HCT116 (cell line): ENCODE measurements at regions not wholly inside any gene's neighbourhood (a gene's known extent, or its start where the extent isn't known, plus 50 kb on each side); places are given as distances from the start of the nearest gene placed in this dataset.

Experiments used
- ATAC-seq: fragments of 200-7000 bp; cut with Tn5 transposase; 2 replicates; pipeline ENCODE4 v1.9.1; 2020; ENCODE audit warnings: mild to moderate bottlenecking, moderate library complexity
- BruUV-seq: library from RNA; stranded (reverse); fragments of 400-500 nt; replicated peaks from 2 replicates; lab custom pipeline; 2021; lab: Mats Ljungman, UMichigan
- CTCF ChIA-PET: fragments of 300-600 bp; sonication (Branson Sonifier 250); formaldehyde crosslinking; loops from one replicate; lab custom pipeline; 2021; ENCODE audit warnings: antibody characterized with exemption; lab: Charles Lee
- POLR2A ChIA-PET: fragments of 300-600, 350-600 bp; sonication (Branson Sonifier 250); formaldehyde crosslinking; loops from one replicate; lab custom pipeline; 2021; ENCODE audit warnings: antibody characterized with exemption; lab: Charles Lee
- RAD21 ChIA-PET, 2 experiments: fragments of 300-600 bp; sonication (Branson Sonifier 250); formaldehyde crosslinking; loops; one replicate each; lab custom pipeline; 2023; ENCODE audit warnings: low total read pairs in 2 of 2; ENCODE audit not compliant: uncharacterized antibody in 2 of 2, unreplicated experiment in 2 of 2, low non-redundant PET in 1 of 2; lab: Charles Lee
- DNase-seq: peaks from one replicate; pipeline ENCODE4 v3.0.0-alpha.2; 2010; ENCODE audit warnings: low read depth, low spot score
- H2AFZ ChIP-seq: fragments of 200-600 bp; shearing (Covaris generic), sonication (generic); 2 replicates; pipeline ENCODE4 v1.6.1; 2017; ENCODE audit warnings: low read depth, mixed run types, mixed read lengths, antibody characterized with exemption, low read length; ENCODE audit not compliant: poor library complexity, severe bottlenecking
- H3K27ac ChIP-seq: 2 replicates; pipeline ENCODE4 v1.5.1; 2012; ENCODE audit warnings: low read depth, low read length
- H3K27me3 ChIP-seq: fragments of 200-600 bp; sonication (generic); 2 replicates; pipeline ENCODE4 v1.6.1; 2016; ENCODE audit warnings: mixed run types, low read length, mixed read lengths; ENCODE audit not compliant: insufficient read depth
- H3K36me3 ChIP-seq, 2 experiments: fragments of 200-500 bp in 1 of 2; fragments of 200-600 bp in 1 of 2; sonication (Bioruptor generic) in 1 of 2; sonication (generic) in 1 of 2; 2 replicates each; pipeline versions ENCODE4 v1.5.1 to v1.6.1; 2014 to 2016; ENCODE audit warnings: low read length in 2 of 2, inconsistent platforms in 1 of 2, mixed read lengths in 1 of 2, mixed run types in 1 of 2; ENCODE audit not compliant: insufficient read depth in 2 of 2, control insufficient read depth in 1 of 2
- H3K4me1 ChIP-seq, 2 experiments: fragments of 200-600 bp in 1 of 2; sonication (generic) in 1 of 2; 2 replicates each; pipeline versions ENCODE4 v1.5.1 to v1.6.1; 2012 to 2017; ENCODE audit warnings: low read length in 2 of 2, inconsistent platforms in 1 of 2, mild to moderate bottlenecking in 1 of 2, mixed read lengths in 1 of 2, mixed run types in 1 of 2, moderate library complexity in 1 of 2; ENCODE audit not compliant: insufficient read depth in 2 of 2, control insufficient read depth in 1 of 2
- H3K4me2 ChIP-seq: fragments of 200-600 bp; sonication (generic); 2 replicates; pipeline ENCODE4 v1.6.1; 2017; ENCODE audit warnings: mixed run types, low read length, mixed read lengths
- H3K4me3 ChIP-seq, 2 experiments: fragments of 200-600 bp in 1 of 2; sonication (generic) in 1 of 2; replicated peaks in 1 of 2; 2 replicates each; pipeline ENCODE4 v1.5.1; 2011 to 2016; ENCODE audit warnings: low read length in 2 of 2, control low read depth in 1 of 2, low read depth in 1 of 2, mild to moderate bottlenecking in 1 of 2, mixed read lengths in 1 of 2, mixed run types in 1 of 2
- H3K79me2 ChIP-seq: fragments of 200-600 bp; sonication (generic); 2 replicates; pipeline ENCODE4 v1.6.1; 2017; ENCODE audit warnings: mild to moderate bottlenecking, mixed run types, low read length, moderate library complexity, mixed read lengths; ENCODE audit not compliant: insufficient read depth
- H3K9ac ChIP-seq: fragments of 200-600 bp; sonication (generic); 2 replicates; pipeline ENCODE4 v1.6.1; 2016; ENCODE audit warnings: low read length, mixed read lengths
- H3K9me2 ChIP-seq: fragments of 200-600 bp; sonication (generic), shearing (Covaris generic); 2 replicates; pipeline ENCODE4 v1.6.1; 2017; ENCODE audit warnings: mixed run types, mild to moderate bottlenecking, moderate library complexity; ENCODE audit not compliant: insufficient read depth
- H3K9me3 ChIP-seq, 2 experiments: fragments of 200-500 bp in 1 of 2; fragments of 200-600 bp in 1 of 2; sonication (Bioruptor generic) in 1 of 2; sonication (generic) in 1 of 2; 2 replicates each; pipeline ENCODE4 v1.6.1; 2014 to 2017; ENCODE audit warnings: low read length in 2 of 2, mixed read lengths in 2 of 2, inconsistent platforms in 1 of 2, low read depth in 1 of 2, mild to moderate bottlenecking in 1 of 2, mixed run types in 1 of 2, moderate library complexity in 1 of 2; ENCODE audit not compliant: control insufficient read depth in 1 of 2, insufficient read depth in 1 of 2
- H4K20me1 ChIP-seq: fragments of 200-600 bp; sonication (generic), shearing (Covaris generic); 2 replicates; pipeline ENCODE4 v1.6.1; 2017; ENCODE audit warnings: mixed run types, mild to moderate bottlenecking, moderate library complexity; ENCODE audit not compliant: insufficient read depth
- CEBPB ChIP-seq: IDR thresholded peaks from 2 replicates; pipeline ENCODE4 v1.6.1; 2012; ENCODE audit warnings: low read depth
- CTCF ChIP-seq, 3 experiments: fragments of 200-600 bp in 1 of 3; sonication (generic) in 1 of 3; IDR thresholded peaks in 2 of 3; conservative IDR thresholded peaks in 1 of 3; 2 replicates each; pipeline ENCODE4 v1.5.1; 2012 to 2017; ENCODE audit warnings: low read depth in 2 of 3, low read length in 2 of 3, antibody characterized with exemption in 1 of 3, borderline replicate concordance in 1 of 3, control low read depth in 1 of 3, mild to moderate bottlenecking in 1 of 3, mixed read lengths in 1 of 3, mixed run types in 1 of 3, moderate library complexity in 1 of 3; ENCODE audit not compliant: insufficient read depth in 1 of 3
- EGR1 ChIP-seq: IDR thresholded peaks from 2 replicates; pipeline ENCODE4 v1.6.1; 2012; ENCODE audit warnings: low read depth
- ELF1 ChIP-seq: IDR thresholded peaks from 2 replicates; pipeline ENCODE4 v1.6.1; 2012; ENCODE audit warnings: low read depth, borderline replicate concordance
- EZH2 ChIP-seq: fragments of 200-600 bp; sonication (generic); IDR thresholded peaks from 2 replicates; pipeline ENCODE4 v1.6.1; 2017; ENCODE audit warnings: antibody characterized with exemption, mixed run types
- EZH2phosphoT487 ChIP-seq: fragments of 200-600 bp; IDR thresholded peaks from 2 replicates; pipeline ENCODE4 v1.6.1; 2018; ENCODE audit warnings: antibody characterized with exemption, borderline replicate concordance
- JUND ChIP-seq: IDR thresholded peaks from 2 replicates; pipeline ENCODE4 v1.6.1; 2012
- POLR2A ChIP-seq: IDR thresholded peaks from 2 replicates; pipeline ENCODE4 v1.7.0; 2011; ENCODE audit warnings: borderline replicate concordance; ENCODE audit not compliant: insufficient read depth, insufficient read length; ENCODE audit errors: extremely low read depth
- POLR2AphosphoS5 ChIP-seq: IDR thresholded peaks from 2 replicates; pipeline ENCODE4 v1.6.1; 2011; ENCODE audit warnings: mild to moderate bottlenecking, low read depth, low read length, moderate library complexity
- REST ChIP-seq: IDR thresholded peaks from 2 replicates; pipeline ENCODE4 v1.6.1; 2012; ENCODE audit warnings: low read depth
- SIN3A ChIP-seq: IDR thresholded peaks from 2 replicates; pipeline ENCODE4 v1.6.1; 2012; ENCODE audit warnings: low read depth
- SP1 ChIP-seq: IDR thresholded peaks from 2 replicates; pipeline ENCODE4 v1.6.1; 2012; ENCODE audit warnings: low read depth
- SRF ChIP-seq: IDR thresholded peaks from 2 replicates; pipeline ENCODE4 v1.6.1; 2012; ENCODE audit warnings: low read depth
- YY1 ChIP-seq: IDR thresholded peaks from 2 replicates; pipeline ENCODE4 v1.6.1; 2011; ENCODE audit warnings: low read length, low read depth, moderate library complexity, mild to moderate bottlenecking; ENCODE audit not compliant: insufficient replicate concordance; ENCODE audit errors: extremely low read depth
- ZBTB33 ChIP-seq: IDR thresholded peaks from 2 replicates; pipeline ENCODE4 v1.6.1; 2011; ENCODE audit warnings: mild to moderate bottlenecking, low read length, moderate library complexity; ENCODE audit not compliant: insufficient replicate concordance; ENCODE audit errors: extremely low read depth
- ZFX ChIP-seq: fragments of 450-650 bp; IDR thresholded peaks from 2 replicates; pipeline ENCODE4 v1.6.1; 2017
- intact Hi-C: fragments of 100-400 bp; cut with micrococcal nuclease; formaldehyde crosslinking; loops from 2 replicates; pipeline ENCODE4 v1.10.0; 2022

GRCh38 chr5:63596254-63596653 lies 366.0 kb downstream of the HTR1A start:
- ChIA-PET POLR2A (no interaction called here), CTCF (no interaction called here), RAD21 (no interaction called here)
- Histone ChIP-seq H3K9ac (no peak overlapping the region), H3K9me3 (peaks cover 0 to 14% of the 10 kb centered on the region in 2 experiments; a peak in 2 of 4 replicates), H3K36me3 (no peaks in the 10 kb centered on the region), H2AFZ (no peak overlapping the region), H3K27me3 (no peaks in the 10 kb centered on the region), H3K4me2 (no peak overlapping the region), H3K4me1 (no peaks in the 10 kb centered on the region), H3K79me2 (no peaks in the 10 kb centered on the region), H3K27ac (no peak overlapping the region), H3K9me2 (no peaks in the 10 kb centered on the region), H4K20me1 (no peaks in the 10 kb centered on the region), H3K4me3 (no peak overlapping the region)
- intact Hi-C loops, result no loop called here
- DNase-seq (no peak), ATAC-seq (no peak)
- TF ChIP-seq ZBTB33, result no peak
- TF ChIP-seq POLR2A, result no peak
- no peak for TF ChIP-seq YY1
- TF ChIP-seq SP1, result no peak
- TF ChIP-seq POLR2AphosphoS5, result no peak
- no peak for TF ChIP-seq CEBPB
- no peak for TF ChIP-seq CTCF (IDR thresholded peaks at IDR 0.05 in 2 of 3, conservative IDR thresholded peaks at IDR 0.05 in 1 of 3; ENCODE audit: borderline replicate concordance in 1 of 3, insufficient read depth in 1 of 3, low read depth in 2 of 3, low read length in 2 of 3)
- TF ChIP-seq EZH2, result no peak
- no peak for TF ChIP-seq ZFX
- TF ChIP-seq EZH2phosphoT487, result no peak
- TF ChIP-seq SIN3A, result no peak
- no peak for TF ChIP-seq SRF
- TF ChIP-seq JUND, result no peak
- no peak for TF ChIP-seq REST
- TF ChIP-seq EGR1, result no peak
- TF ChIP-seq ELF1, result no peak
- BruUV-seq, result no TSS peak
